Mesenchymal stem cell (in vitro differentiated cells and primary cell): ENCODE measurements at regions not wholly inside any gene's neighbourhood (a gene's known extent, or its start where the extent isn't known, plus 50 kb on each side); places are given as distances from the start of the nearest gene placed in this dataset.

Source experiments
- DNase-seq: peaks from one replicate; pipeline ENCODE4 v3.0.0-alpha.2; 2013
- H2AFZ ChIP-seq: one replicate; pipeline ENCODE4 v1.6.1; 2013; ENCODE audit warnings: low read depth, mild to moderate bottlenecking, control low read depth, inconsistent platforms, low read length, moderate library complexity
- H2AK5ac ChIP-seq: 2 replicates; pipeline ENCODE4 v1.6.1; 2013; ENCODE audit warnings: low read length, moderate library complexity, mild to moderate bottlenecking, inconsistent platforms; ENCODE audit not compliant: severe bottlenecking
- H2BK120ac ChIP-seq: one replicate; pipeline ENCODE4 v1.6.1; 2013; ENCODE audit warnings: low read depth, mild to moderate bottlenecking, inconsistent platforms, low read length, moderate library complexity
- H2BK12ac ChIP-seq, 2 experiments: one replicate each; pipeline ENCODE4 v1.6.1; 2013; ENCODE audit warnings: inconsistent platforms in 2 of 2, low read length in 2 of 2, mild to moderate bottlenecking in 2 of 2, moderate library complexity in 2 of 2, control low read depth in 1 of 2
- H2BK15ac ChIP-seq: one replicate; pipeline ENCODE4 v1.6.1; 2013; ENCODE audit warnings: mild to moderate bottlenecking, low read depth, inconsistent platforms; ENCODE audit not compliant: poor library complexity, severe bottlenecking
- H2BK5ac ChIP-seq: 2 replicates; pipeline ENCODE4 v1.6.1; 2013; ENCODE audit warnings: low read depth, mild to moderate bottlenecking, low read length, control low read depth, inconsistent platforms; ENCODE audit not compliant: poor library complexity, severe bottlenecking
- H3K14ac ChIP-seq, 2 experiments: one replicate each; pipeline ENCODE4 v1.6.1; 2013; ENCODE audit warnings: inconsistent platforms in 2 of 2, low read length in 2 of 2, control low read depth in 1 of 2, mild to moderate bottlenecking in 1 of 2, moderate library complexity in 1 of 2
- H3K18ac ChIP-seq, 2 experiments: one replicate each; pipeline ENCODE4 v1.6.1; 2013; ENCODE audit warnings: inconsistent platforms in 2 of 2, low read length in 2 of 2, control low read depth in 1 of 2, low read depth in 1 of 2, mild to moderate bottlenecking in 1 of 2
- H3K23ac ChIP-seq, 2 experiments: one replicate each; pipeline ENCODE4 v1.6.1; 2013; ENCODE audit warnings: inconsistent platforms in 2 of 2, low read length in 2 of 2, mild to moderate bottlenecking in 2 of 2, moderate library complexity in 2 of 2, control low read depth in 1 of 2
- H3K27ac ChIP-seq: 2 replicates; pipeline ENCODE4 v1.5.1; 2013; ENCODE audit warnings: mild to moderate bottlenecking, moderate library complexity, low read length, control low read depth, inconsistent platforms; ENCODE audit not compliant: poor library complexity, severe bottlenecking
- H3K27me3 ChIP-seq, 2 experiments: 2 replicates each; pipeline versions ENCODE4 v1.6.1 to v1.7.0; 2013; ENCODE audit warnings: low read length in 2 of 2, mild to moderate bottlenecking in 2 of 2, moderate library complexity in 2 of 2, control low read depth in 1 of 2, inconsistent platforms in 1 of 2; ENCODE audit not compliant: control insufficient read depth in 1 of 2, insufficient read depth in 1 of 2
- H3K36me3 ChIP-seq, 2 experiments: 2 replicates each; pipeline versions ENCODE4 v1.6.1 to v1.7.0; 2013; ENCODE audit warnings: low read length in 2 of 2, control low read depth in 1 of 2, inconsistent platforms in 1 of 2, low read depth in 1 of 2, mild to moderate bottlenecking in 1 of 2; ENCODE audit not compliant: insufficient read depth in 2 of 2, control insufficient read depth in 1 of 2
- H3K4ac ChIP-seq, 2 experiments: one replicate each; pipeline ENCODE4 v1.6.1; 2013; ENCODE audit warnings: inconsistent platforms in 2 of 2, low read length in 2 of 2, mild to moderate bottlenecking in 2 of 2, moderate library complexity in 2 of 2, control low read depth in 1 of 2, low read depth in 1 of 2
- H3K4me1 ChIP-seq: 2 replicates; pipeline ENCODE4 v1.6.1; 2013; ENCODE audit warnings: low read depth, low read length, control low read depth; ENCODE audit not compliant: control insufficient read depth, insufficient read depth
- H3K4me2 ChIP-seq: 2 replicates; pipeline ENCODE4 v1.6.1; 2013; ENCODE audit warnings: low read length, mild to moderate bottlenecking, inconsistent platforms; ENCODE audit not compliant: poor library complexity, severe bottlenecking
- H3K4me3 ChIP-seq, 2 experiments: 2 replicates each; pipeline versions ENCODE4 v1.5.1 to v1.7.0; 2013; ENCODE audit warnings: low read length in 2 of 2, mild to moderate bottlenecking in 2 of 2, control low read depth in 1 of 2, low read depth in 1 of 2; ENCODE audit not compliant: insufficient read depth in 1 of 2
- H3K79me1 ChIP-seq: replicated peaks from 2 replicates; pipeline ENCODE4 v1.6.1; 2013; ENCODE audit warnings: mild to moderate bottlenecking, control low read depth, low read length, inconsistent platforms; ENCODE audit not compliant: poor library complexity, severe bottlenecking
- H3K9ac ChIP-seq: 2 replicates; pipeline ENCODE4 v1.7.0; 2013; ENCODE audit warnings: mild to moderate bottlenecking, low read length, moderate library complexity
- H3K9me3 ChIP-seq: 2 replicates; pipeline ENCODE4 v1.7.0; 2013; ENCODE audit warnings: mild to moderate bottlenecking, low read length; ENCODE audit not compliant: control insufficient read depth
- H4K8ac ChIP-seq: one replicate; pipeline ENCODE4 v1.6.1; 2013; ENCODE audit warnings: inconsistent platforms, mild to moderate bottlenecking, low read length, moderate library complexity
- H4K91ac ChIP-seq: one replicate; pipeline ENCODE4 v1.6.1; 2013; ENCODE audit warnings: mild to moderate bottlenecking, low read length, inconsistent platforms
- WGBS: methylation state at CpG from one replicate; pipeline ENCODE4 v1.1.7; 2013; ENCODE audit warnings: mixed read lengths; 5-methylcytosine and 5-hydroxymethylcytosine counted together

- H3K23ac ChIP-seq: no peak overlapping the region
- no peaks in the 10 kb centered on the region for H3K79me1 ChIP-seq
- H4K8ac ChIP-seq: no peak overlapping the region
- H3K27ac ChIP-seq: no peak overlapping the region
- H3K4me2 ChIP-seq: no peak overlapping the region
- H2BK120ac ChIP-seq: no peak overlapping the region
- H2AFZ ChIP-seq: no peak overlapping the region
- H2BK15ac ChIP-seq: no peak overlapping the region
- no peaks in the 10 kb centered on the region for H3K9me3 ChIP-seq
- H4K91ac ChIP-seq: no peak overlapping the region
- H3K18ac ChIP-seq: no peak overlapping the region
- no peak overlapping the region for H2AK5ac ChIP-seq
- no peak overlapping the region for H3K14ac ChIP-seq
- no peak overlapping the region for H3K4ac ChIP-seq
- H3K36me3 ChIP-seq: no peaks in the 10 kb centered on the region
- H3K4me3 ChIP-seq: no peak overlapping the region
- H2BK12ac ChIP-seq: no peak overlapping the region
- H3K27me3 ChIP-seq: no peaks in the 10 kb centered on the region
- DNase-seq: no peak
- H2BK5ac ChIP-seq: no peak overlapping the region
- WGBS: 86% methylated on average over 2 of the region's 4 CpGs
- H3K4me1 ChIP-seq: peaks cover 20% of the 10 kb centered on the region
- no peak overlapping the region for H3K9ac ChIP-seq
Measured at GRCh38 chr10:110366635-110367034, 61.9 kb upstream of the SMNDC1 start.

GRCh38 chr10:110368002-110368401 lies 63.3 kb upstream of the SMNDC1 start:
- no peak overlapping the region for H2BK15ac ChIP-seq
- H3K4ac ChIP-seq: no peak overlapping the region
- 0% methylated on average over 4 of the region's 4 CpGs for WGBS

GRCh38 chr10:110368556-110368955 lies 63.8 kb upstream of the SMNDC1 start:
- Histone ChIP-seq H3K23ac (no peak overlapping the region), H3K36me3 (no peaks in the 10 kb centered on the region), H3K4me3 (no peak overlapping the region), H2BK12ac (no peak overlapping the region), H2AFZ (no peak overlapping the region), H2BK120ac (no peak overlapping the region), H3K27me3 (no peaks in the 10 kb centered on the region), H3K4me2 (no peak overlapping the region), H3K79me1 (no peaks in the 10 kb centered on the region), H2BK15ac (no peak overlapping the region), H2BK5ac (no peak overlapping the region), H2AK5ac (no peak overlapping the region), H3K27ac (no peak overlapping the region), H3K4ac (no peak overlapping the region), H3K18ac (no peak overlapping the region), H3K9ac (no peak overlapping the region), H4K8ac (no peak overlapping the region), H3K14ac (no peak overlapping the region), H3K9me3 (no peaks in the 10 kb centered on the region), H4K91ac (no peak overlapping the region), H3K4me1 (peaks cover 25% of the 10 kb centered on the region)
- 64% methylated on average over 3 of the region's 3 CpGs for WGBS
- no peak for DNase-seq

More at GRCh38 chr10:110368002-110368401, 63.3 kb upstream of the SMNDC1 start:
- H3K9me3 ChIP-seq: no peaks in the 10 kb centered on the region
- no peak overlapping the region for H2BK120ac ChIP-seq
- H3K4me1 ChIP-seq: peaks cover 21% of the 10 kb centered on the region
- H3K4me2 ChIP-seq: no peak overlapping the region
- H3K36me3 ChIP-seq: no peaks in the 10 kb centered on the region
- H2BK5ac ChIP-seq: no peak overlapping the region
- no peak overlapping the region for H2AFZ ChIP-seq
- no peak overlapping the region for H2AK5ac ChIP-seq
- H3K9ac ChIP-seq: no peak overlapping the region
- peak; percentile 62 for DNase-seq
- no peak overlapping the region for H2BK12ac ChIP-seq
- no peak overlapping the region for H3K27ac ChIP-seq
- H3K4me3 ChIP-seq: no peak overlapping the region
- H3K14ac ChIP-seq: no peak overlapping the region
- no peaks in the 10 kb centered on the region for H3K79me1 ChIP-seq
- H3K23ac ChIP-seq: no peak overlapping the region
- no peaks in the 10 kb centered on the region for H3K27me3 ChIP-seq
- no peak overlapping the region for H4K8ac ChIP-seq
- H4K91ac ChIP-seq: no peak overlapping the region
- no peak overlapping the region for H3K18ac ChIP-seq

- H4K8ac ChIP-seq: no peak overlapping the region
- no peak overlapping the region for H2BK12ac ChIP-seq
- no peaks in the 10 kb centered on the region for H3K36me3 ChIP-seq
- H2AFZ ChIP-seq: no peak overlapping the region
- no peak overlapping the region for H4K91ac ChIP-seq
- no peak overlapping the region for H3K23ac ChIP-seq
- WGBS: 98% methylated on average over 3 of the region's 4 CpGs
- H3K9me3 ChIP-seq: no peaks in the 10 kb centered on the region
- H2BK5ac ChIP-seq: no peak overlapping the region
- no peaks in the 10 kb centered on the region for H3K27me3 ChIP-seq
- peak overlapping the region; percentile 10 for H2AK5ac ChIP-seq
- no peak overlapping the region for H2BK120ac ChIP-seq
- no peak overlapping the region for H3K27ac ChIP-seq
- no peak overlapping the region for H3K18ac ChIP-seq
- H3K4me1 ChIP-seq: peaks cover 11% of the 10 kb centered on the region
- no peak overlapping the region for H3K4ac ChIP-seq
- H3K4me2 ChIP-seq: no peak overlapping the region
- peak overlapping the region; percentile 3 for H2BK15ac ChIP-seq
- no peaks in the 10 kb centered on the region for H3K79me1 ChIP-seq
- DNase-seq: no peak
- H3K9ac ChIP-seq: no peak overlapping the region
- no peak overlapping the region for H3K14ac ChIP-seq
- no peak overlapping the region for H3K4me3 ChIP-seq
Measured at GRCh38 chr10:110370006-110370405, 65.3 kb upstream of the SMNDC1 start.
